GM19193 (cell line): ENCODE measurements at regions not wholly inside any gene's neighbourhood (a gene's known extent, or its start where the extent isn't known, plus 50 kb on each side); places are given as distances from the start of the nearest gene placed in this dataset.

Experiments used
- POLR2A ChIP-seq: IDR thresholded peaks from 4 replicates; pipeline ENCODE4 v1.6.1; 2011; ENCODE audit not compliant: insufficient read depth, insufficient read length; ENCODE audit errors: extremely low read depth

- no peak for TF ChIP-seq POLR2A
Measured at GRCh38 chr3:144444061-144444460, 472.4 kb downstream of the DIPK2A start.

- no peak for TF ChIP-seq POLR2A
Measured at GRCh38 chr3:144444546-144444945, 472.9 kb downstream of the DIPK2A start.

GRCh38 chr3:144455841-144456440 is 484.3 kb downstream of the DIPK2A start:
- no peak for TF ChIP-seq POLR2A

GRCh38 chr3:144457758-144458157 is 486.1 kb downstream of the DIPK2A start:
- no peak for TF ChIP-seq POLR2A

- TF ChIP-seq POLR2A, result no peak
Measured at GRCh38 chr3:144458283-144458682, 486.7 kb downstream of the DIPK2A start.

DNA sequence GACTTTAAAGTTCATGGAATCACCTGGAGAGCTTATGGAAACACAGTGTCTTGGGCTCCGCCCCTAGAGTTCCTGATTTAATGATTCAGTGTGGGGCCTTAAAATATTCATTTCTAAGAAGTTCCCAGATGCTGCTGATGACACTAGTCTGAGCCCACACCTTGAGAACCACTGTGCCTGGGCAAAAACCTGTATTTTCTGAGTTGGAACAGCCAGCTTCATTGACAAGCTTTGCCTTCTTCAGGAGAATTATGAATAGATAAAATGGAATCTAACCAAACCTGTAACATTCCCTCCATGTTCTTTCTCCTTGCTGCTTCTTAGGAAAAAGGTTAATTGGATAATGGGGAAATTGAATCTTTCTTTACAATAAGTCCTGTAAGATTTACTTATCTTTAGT is 490.7 kb downstream of the DIPK2A start:
- TF ChIP-seq POLR2A, result no peak

- TF ChIP-seq POLR2A, result no peak
Measured at GRCh38 chr3:144463911-144464310, 492.3 kb downstream of the DIPK2A start.

DNA sequence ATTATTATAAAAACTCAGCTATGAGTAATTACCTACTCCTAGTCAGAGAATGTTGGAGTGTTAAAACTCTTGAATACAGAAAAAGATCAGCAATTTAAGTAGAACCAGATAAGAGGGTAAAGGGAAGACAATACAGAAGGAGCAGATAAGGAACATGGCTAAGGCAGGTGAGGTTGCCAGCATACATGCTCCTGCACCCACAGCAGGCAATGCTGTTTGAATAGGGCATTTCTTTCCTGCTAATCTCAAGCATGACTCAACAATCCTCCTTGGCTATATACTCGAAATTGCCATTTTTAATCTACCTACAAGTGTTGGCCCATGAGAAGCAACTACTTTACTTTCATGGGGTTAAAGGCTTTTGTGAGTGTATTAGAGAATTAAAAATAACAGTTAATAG is 494.5 kb downstream of the DIPK2A start:
- no peak for TF ChIP-seq POLR2A

DNA sequence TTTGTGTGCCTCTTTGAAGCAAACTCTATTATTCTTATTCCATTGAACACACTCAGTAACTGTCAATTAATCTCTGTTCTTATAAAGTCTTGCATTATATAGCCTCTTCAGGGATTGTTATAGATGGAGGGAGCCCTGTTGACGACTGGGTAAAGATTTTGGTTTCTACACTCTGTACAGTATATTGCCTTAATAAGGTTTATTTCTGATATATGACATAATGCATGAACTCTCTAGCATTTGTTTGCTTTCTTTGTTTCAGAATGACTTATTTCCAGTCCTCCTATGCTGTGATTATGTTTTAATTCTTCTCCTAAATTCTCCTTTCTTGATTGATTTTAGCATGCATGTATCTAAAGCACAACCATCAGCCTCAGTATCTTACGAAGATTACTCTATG is 494.9 kb downstream of the DIPK2A start:
- no peak for TF ChIP-seq POLR2A

DNA sequence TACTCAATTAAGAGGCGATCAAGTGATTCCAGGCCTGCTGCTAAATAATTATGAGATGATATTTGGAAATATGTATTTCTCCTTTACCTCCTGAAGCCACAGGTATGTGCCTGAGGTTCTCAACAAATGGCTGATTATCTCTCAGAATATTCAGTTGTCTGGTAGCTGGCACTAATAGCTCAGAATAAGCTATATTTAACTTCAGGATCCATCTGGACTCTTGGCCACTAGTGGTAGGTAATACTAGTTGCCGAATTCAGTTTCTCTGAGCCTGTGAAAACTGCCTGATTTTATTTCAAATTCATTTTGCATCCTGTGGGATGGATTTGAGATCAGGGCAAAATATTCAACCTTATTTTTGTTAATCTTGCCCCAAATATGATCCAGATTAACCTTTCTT is 499.0 kb downstream of the DIPK2A start:
- no peak for TF ChIP-seq POLR2A

DNA sequence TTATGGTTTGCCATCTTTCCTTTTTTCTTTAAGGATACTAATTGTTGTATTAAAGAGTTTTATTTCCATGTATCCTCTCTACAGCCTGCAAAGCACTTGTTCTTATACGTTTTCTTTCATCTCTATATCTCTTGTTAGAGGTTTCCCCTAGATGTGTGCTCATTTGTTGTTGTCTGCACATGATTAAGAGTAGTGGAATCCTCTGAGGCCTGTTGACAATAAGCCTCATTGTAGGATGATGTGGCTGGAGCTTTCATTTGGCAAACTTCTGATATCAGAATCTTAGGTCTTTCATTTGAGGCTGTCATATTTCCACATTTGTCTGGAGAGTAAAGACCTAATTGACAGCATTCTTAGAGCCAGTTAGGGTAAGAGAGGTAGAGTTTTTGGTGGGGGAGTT is 506.0 kb downstream of the DIPK2A start:
- no peak for TF ChIP-seq POLR2A

- TF ChIP-seq POLR2A, result no peak
Measured at GRCh38 chr3:144480416-144480919, 508.8 kb downstream of the DIPK2A start.

GRCh38 chr3:144482876-144483275 is 511.3 kb downstream of the DIPK2A start:
- no peak for TF ChIP-seq POLR2A

- TF ChIP-seq POLR2A, result no peak
Measured at GRCh38 chr3:144487011-144487410, 515.4 kb downstream of the DIPK2A start.

GRCh38 chr3:144488927-144489326 is 517.3 kb downstream of the DIPK2A start:
- no peak for TF ChIP-seq POLR2A

DNA sequence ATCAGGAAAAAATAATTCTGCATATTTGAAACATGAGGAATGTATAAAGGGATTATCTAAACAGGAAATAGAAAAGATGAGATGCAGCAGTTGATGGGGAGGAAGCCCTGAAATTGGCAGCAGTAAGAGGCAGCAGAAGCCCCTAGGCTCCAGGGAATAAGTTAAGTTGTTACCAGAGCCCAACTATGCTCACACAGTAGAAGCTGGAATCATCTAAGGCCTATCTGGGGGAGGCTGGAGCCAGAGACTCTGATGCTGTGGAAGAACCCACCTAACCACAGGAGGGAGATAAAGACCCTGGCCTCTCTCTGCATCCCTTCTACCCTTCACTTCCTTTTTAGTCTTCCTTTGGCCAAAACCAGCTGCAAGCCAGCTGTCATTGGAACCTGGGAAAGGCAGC is 519.7 kb downstream of the DIPK2A start:
- no peak for TF ChIP-seq POLR2A
